Left hindlimb (tissue), 1 donor: ENCODE measurements at regions not wholly inside any gene's neighbourhood (a gene's known extent, or its start where the extent isn't known, plus 50 kb on each side); places are given as distances from the start of the nearest gene placed in this dataset.

Experiments
- DNase-seq: peaks from one replicate; pipeline ENCODE4 v3.0.0-alpha.2; 2018

GRCh38 chr21:43301409-43302061 lies 125.4 kb downstream of the SIK1 start:
- no peak for DNase-seq

DNA sequence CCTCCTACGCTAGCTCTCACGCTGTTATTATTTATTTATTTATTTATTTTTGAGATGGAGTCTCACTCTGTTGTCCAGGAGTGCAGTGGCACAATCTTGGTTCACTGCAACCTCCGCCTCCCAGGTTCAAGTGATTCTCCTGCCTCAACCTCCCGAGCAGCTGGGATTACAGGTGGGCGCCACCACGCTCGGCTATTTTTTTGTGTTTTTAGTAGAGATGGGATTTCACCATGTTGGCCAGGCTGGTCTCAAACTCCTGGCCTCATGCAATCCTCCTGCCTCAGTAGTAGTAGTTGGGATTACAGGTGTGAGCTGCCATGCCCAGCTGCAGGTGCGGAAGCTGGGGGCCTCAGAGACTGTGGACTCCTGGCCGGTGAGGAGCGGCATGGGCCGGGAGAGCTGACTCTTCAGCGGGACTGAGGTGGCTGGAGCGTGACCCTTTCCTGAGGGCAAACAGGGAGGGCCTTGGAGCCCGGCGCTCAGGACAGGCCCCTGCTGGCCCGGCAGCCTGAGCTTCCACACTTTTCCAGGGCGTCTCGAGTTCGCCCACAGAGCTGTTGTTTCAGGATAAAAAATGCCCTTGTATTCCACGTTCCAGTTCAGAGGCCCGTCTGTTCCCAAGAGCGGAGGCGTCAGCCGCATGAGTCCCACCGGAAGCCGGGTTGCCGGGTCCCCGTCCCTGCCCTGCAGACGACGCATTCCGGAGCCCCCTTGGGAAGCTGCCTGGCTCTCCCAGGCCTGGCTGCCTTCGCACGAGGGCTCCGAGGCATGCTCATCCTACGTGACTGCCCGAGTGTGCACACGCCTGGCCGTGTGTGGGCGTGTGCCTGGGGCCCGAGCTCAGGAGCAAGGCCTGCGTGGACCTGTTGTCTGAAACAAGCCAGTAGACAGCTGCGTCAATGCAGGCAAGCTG lies 126.2 kb downstream of the SIK1 start:
- peak; percentile 64 for DNase-seq

- no peak for DNase-seq
Measured at GRCh38 chr21:43299441-43300277, 127.3 kb downstream of the SIK1 start.

- DNase-seq, result no peak
Measured at GRCh38 chr21:43298546-43299440, 128.1 kb downstream of the SIK1 start.

DNA sequence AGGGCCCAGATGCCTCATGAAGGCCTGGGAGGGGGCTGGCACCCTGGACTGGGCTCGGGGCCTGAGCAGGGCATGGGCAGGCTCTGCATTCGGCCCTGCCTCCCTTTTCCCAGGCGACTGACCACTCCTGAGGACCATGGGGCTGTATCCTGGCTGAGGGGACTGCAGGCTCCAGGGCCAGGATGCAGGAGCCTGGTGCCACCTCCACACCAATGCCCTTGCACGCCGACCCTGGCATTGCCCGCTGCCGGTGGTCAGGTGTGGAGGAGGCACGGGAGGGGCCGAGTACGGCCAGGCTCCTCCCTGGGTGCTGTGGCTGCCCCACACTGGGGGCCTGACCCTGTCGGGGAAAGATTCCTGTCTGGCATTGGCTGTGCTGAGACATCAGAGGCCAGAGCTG lies 128.9 kb downstream of the SIK1 start:
- DNase-seq, result no peak

GRCh38 chr21:43297391-43297981 lies 128.7 kb downstream of the CRYAA start:
- DNase-seq, result no peak

- DNase-seq, result no peak
Measured at GRCh38 chr21:43295066-43295958, 126.5 kb downstream of the CRYAA start.

GRCh38 chr21:43294194-43294902 lies 125.5 kb downstream of the CRYAA start:
- no peak for DNase-seq

- no peak for DNase-seq
Measured at GRCh38 chr21:43292866-43293142, 124.0 kb downstream of the CRYAA start.

- DNase-seq, result no peak
Measured at GRCh38 chr21:43292041-43292865, 123.4 kb downstream of the CRYAA start.

DNA sequence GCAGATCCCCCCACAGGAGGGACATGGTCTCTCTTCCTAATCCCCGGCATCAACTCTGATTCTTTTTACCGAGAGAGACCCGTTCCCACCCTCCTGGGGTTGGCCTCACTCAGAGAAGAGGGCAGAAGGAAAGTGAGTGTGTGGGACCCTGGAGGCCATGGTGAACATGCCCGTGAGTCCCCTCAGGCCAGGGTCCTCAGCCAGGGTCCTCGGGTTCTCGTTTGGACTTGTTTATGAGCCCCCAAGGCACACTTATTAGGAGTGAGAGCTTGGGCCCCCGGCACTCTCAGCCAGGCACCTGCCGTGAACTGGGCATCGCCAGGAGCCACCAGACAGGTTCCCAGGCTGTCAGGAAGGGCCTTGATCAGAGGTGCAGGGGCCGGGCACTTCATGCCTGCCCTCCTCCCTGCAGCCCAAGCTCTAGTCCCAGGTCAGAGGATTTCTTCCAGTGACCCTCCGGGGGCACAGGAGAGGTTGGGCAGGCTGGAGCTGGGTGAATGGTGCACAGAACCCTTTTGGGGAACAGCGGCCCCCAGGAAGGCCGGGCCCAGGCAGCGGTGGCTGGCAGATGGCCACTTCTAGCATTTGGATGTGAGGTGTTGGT lies 122.6 kb downstream of the CRYAA start:
- DNase-seq, result no peak

- DNase-seq, result no peak
Measured at GRCh38 chr21:43290421-43291346, 121.9 kb downstream of the CRYAA start.

DNA sequence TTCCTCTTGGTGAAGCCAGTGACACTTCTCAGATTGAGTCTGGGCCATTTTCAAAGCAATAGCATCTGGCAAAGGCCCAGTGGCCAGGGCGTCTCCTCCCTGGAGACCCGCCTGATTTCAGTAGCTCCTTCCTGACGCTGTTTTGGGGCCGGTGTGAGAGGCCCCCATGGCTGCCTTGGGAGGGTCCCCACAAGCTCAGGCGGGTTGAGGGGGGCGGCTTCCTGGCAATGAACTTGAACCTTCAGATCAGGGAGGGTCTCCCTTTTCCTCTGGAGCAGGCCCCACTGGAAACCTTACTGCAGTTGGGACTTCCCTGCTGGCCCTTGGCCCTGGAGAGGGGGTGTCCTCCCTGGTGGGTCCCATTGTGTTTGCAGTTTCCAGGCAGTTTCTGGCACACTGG lies 121.2 kb downstream of the CRYAA start:
- DNase-seq, result no peak

- DNase-seq, result no peak
Measured at GRCh38 chr21:43289442-43289841, 120.6 kb downstream of the CRYAA start.

- DNase-seq, result no peak
Measured at GRCh38 chr21:43287795-43288755, 119.3 kb downstream of the CRYAA start.

- no peak for DNase-seq
Measured at GRCh38 chr21:43287111-43287760, 118.4 kb downstream of the CRYAA start.
